ENCODE measurements at regions not wholly inside any gene's neighbourhood (a gene's known extent, or its start where the extent isn't known, plus 50 kb on each side); places are given as distances from the start of the nearest gene placed in this dataset.

DNA sequence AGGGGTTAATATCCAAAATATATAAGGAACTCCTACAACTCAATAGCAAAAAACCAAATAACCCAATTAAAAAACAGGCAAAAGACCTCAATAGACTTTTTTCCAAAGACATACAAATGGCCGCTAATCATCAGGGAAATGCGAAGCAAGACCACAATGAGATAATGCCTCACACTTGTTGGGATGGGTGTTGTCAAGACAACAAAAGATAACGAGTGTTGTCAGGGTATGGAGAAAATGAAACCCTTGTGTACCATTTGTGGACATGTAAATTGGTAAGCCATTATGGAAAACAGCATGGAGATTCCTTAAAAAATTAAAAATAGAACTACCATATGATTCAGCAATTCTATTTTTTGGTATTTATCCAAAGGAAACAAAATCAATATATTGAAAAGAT is 620.2 kb downstream of the ACTL7B start:
- Histone ChIP-seq H3K9me3 (no peaks in the 10 kb centered on the region), H3K4me3 (no peak overlapping the region), H3K36me3 (no peaks in the 10 kb centered on the region), H3K27me3 (no peaks in the 10 kb centered on the region), H3K27ac (no peak overlapping the region), H3K4me1 (no peaks in the 10 kb centered on the region)
- intact Hi-C loops (cut with DNase I) = no loop called here
- no peak for TF ChIP-seq POLR2AphosphoS5 (IDR thresholded peaks at IDR 0.05; ENCODE audit: insufficient read depth in 1 of 2, low read depth in 1 of 2)
- TF ChIP-seq, protein P1, sequence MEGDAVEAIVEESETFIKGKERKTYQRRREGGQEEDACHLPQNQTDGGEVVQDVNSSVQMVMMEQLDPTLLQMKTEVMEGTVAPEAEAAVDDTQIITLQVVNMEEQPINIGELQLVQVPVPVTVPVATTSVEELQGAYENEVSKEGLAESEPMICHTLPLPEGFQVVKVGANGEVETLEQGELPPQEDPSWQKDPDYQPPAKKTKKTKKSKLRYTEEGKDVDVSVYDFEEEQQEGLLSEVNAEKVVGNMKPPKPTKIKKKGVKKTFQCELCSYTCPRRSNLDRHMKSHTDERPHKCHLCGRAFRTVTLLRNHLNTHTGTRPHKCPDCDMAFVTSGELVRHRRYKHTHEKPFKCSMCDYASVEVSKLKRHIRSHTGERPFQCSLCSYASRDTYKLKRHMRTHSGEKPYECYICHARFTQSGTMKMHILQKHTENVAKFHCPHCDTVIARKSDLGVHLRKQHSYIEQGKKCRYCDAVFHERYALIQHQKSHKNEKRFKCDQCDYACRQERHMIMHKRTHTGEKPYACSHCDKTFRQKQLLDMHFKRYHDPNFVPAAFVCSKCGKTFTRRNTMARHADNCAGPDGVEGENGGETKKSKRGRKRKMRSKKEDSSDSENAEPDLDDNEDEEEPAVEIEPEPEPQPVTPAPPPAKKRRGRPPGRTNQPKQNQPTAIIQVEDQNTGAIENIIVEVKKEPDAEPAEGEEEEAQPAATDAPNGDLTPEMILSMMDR (IDR thresholded peaks at IDR 0.05) = no peak
- no peak for TF ChIP-seq POLR2A (IDR thresholded peaks at IDR 0.05)
- no peak for DNase-seq (ENCODE audit: extremely low spot score in 2 of 2)

DNA sequence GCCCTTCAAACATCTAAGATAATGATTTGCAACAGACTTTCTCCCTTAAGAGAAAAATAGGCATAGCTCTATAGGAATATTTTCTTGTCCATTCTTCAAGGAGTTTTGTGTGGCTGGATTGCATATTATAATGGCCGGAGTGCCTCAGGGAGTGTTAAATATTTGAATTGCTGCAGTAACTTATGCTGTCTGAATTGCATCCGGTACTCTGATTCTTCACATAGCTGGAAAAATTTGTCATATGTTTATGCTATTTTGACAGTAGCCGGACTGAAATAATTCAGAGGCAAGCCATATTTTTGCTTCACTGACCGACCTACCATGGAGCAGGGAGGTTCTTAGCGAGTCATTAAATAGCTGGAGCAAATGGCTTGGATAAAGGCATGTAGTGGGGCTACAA is 621.0 kb downstream of the ACTL7B start:
- H3K4me3 ChIP-seq = no peak overlapping the region
- no peaks in the 10 kb centered on the region for H3K36me3 ChIP-seq
- no peak overlapping the region for H3K27ac ChIP-seq
- intact Hi-C loops (cut with DNase I) = no loop called here
- TF ChIP-seq POLR2A (IDR thresholded peaks at IDR 0.05) = no peak
- no peak for TF ChIP-seq POLR2AphosphoS5 (IDR thresholded peaks at IDR 0.05; ENCODE audit: insufficient read depth in 1 of 2, low read depth in 1 of 2)
- TF ChIP-seq, protein P1 (IDR thresholded peaks at IDR 0.05) = no peak
- H3K9me3 ChIP-seq = no peaks in the 10 kb centered on the region
- H3K4me1 ChIP-seq = no peaks in the 10 kb centered on the region
- no peaks in the 10 kb centered on the region for H3K27me3 ChIP-seq
- DNase-seq (ENCODE audit: extremely low spot score in 2 of 2) = no peak

DNA sequence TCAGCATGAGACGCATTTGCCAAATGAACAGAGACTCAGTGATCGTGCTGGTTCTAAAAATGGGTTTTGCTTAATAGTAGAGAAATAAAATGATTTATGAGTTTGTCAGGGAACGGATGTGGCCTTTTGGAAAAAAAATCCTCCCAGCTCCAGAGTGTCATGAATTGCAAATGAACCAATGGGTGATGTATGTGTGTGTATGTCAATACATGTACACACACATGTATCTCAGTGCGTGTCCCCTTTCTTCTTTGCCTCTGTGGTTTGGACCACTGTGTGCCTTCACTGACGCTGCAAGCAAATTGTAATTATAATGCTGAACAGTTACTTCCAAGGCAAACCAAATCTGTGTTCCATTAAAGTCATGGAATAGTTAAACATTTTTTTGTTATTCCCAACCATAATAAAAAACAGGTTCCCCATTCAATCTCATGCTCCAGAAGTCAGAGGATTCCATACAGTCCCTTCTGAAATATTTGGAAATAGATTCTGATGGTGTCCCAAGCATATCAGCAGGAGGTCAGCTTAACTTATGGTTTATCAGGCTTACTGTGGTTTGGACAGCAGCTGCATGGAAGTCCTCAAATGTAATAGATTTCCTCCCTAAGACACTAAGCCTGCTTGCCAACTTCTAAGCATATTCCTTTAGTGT is 630.5 kb downstream of the ACTL7B start:
- H3K36me3 ChIP-seq = no peaks in the 10 kb centered on the region
- H3K4me1 ChIP-seq = peaks cover 5% of the 10 kb centered on the region
- intact Hi-C loops (cut with DNase I) = no loop called here
- H3K4me3 ChIP-seq = no peak overlapping the region
- no peaks in the 10 kb centered on the region for H3K27me3 ChIP-seq
- no peak for DNase-seq (ENCODE audit: extremely low spot score in 2 of 2)
- TF ChIP-seq, protein P1 (IDR thresholded peaks at IDR 0.05) = no peak
- TF ChIP-seq POLR2AphosphoS5 (IDR thresholded peaks at IDR 0.05; ENCODE audit: insufficient read depth in 1 of 2, low read depth in 1 of 2) (no peak), POLR2A (IDR thresholded peaks at IDR 0.05) (no peak)
- no peak overlapping the region for H3K27ac ChIP-seq
- H3K9me3 ChIP-seq = no peaks in the 10 kb centered on the region

DNA sequence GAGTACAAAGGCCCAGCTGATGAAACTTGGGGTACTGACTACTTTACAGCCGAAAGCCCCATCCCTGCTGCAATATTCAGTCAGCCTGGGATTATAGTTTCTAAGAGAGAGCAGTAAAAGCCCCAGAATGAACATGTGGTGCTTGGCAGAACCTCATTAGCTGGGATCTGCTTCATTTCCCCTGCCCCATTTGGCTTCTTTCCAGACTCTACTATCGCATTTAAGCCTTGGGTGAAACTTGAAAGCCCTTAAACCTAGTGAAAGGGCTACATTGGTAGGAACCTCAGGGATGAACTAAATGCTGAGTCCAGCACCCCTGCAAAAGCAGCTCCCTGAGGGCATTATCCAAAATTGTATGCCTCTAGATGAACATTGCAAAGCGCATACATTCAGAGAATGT is 631.1 kb downstream of the ACTL7B start:
- H3K36me3 ChIP-seq = no peaks in the 10 kb centered on the region
- TF ChIP-seq POLR2A (IDR thresholded peaks at IDR 0.05) = no peak
- TF ChIP-seq, protein P1 (IDR thresholded peaks at IDR 0.05) = no peak
- TF ChIP-seq POLR2AphosphoS5 (IDR thresholded peaks at IDR 0.05; ENCODE audit: insufficient read depth in 1 of 2, low read depth in 1 of 2) = no peak
- H3K9me3 ChIP-seq = no peaks in the 10 kb centered on the region
- no peaks in the 10 kb centered on the region for H3K27me3 ChIP-seq
- intact Hi-C loops (cut with DNase I) = no loop called here
- peaks cover 5% of the 10 kb centered on the region for H3K4me1 ChIP-seq
- H3K27ac ChIP-seq = no peak overlapping the region
- H3K4me3 ChIP-seq = no peak overlapping the region
- DNase-seq (ENCODE audit: extremely low spot score in 2 of 2) = no peak

DNA sequence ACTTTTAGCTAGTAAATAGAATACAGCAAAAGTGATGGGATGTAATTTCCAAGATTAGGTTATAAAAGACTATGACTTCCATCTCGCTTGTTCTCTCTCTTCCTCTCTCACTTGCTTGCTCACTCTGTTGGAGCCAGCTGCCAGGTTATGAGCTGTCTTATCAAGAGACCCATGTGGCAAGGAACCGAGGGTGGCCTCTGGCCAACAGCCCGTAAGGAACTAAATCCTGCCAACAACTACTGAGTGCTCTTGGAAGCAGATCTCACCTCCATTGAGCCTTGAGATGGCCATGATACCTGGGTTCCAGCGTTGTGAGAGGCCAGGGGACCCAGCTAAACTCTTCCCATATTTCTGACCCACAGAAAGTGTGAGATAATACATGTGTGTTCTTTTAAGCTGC is 636.1 kb downstream of the ACTL7B start:
- no peak overlapping the region for H3K4me3 ChIP-seq
- no peaks in the 10 kb centered on the region for H3K9me3 ChIP-seq
- peaks cover 4% of the 10 kb centered on the region for H3K4me1 ChIP-seq
- no peak for DNase-seq (ENCODE audit: extremely low spot score in 2 of 2)
- TF ChIP-seq, protein P1 (IDR thresholded peaks at IDR 0.05) = no peak
- TF ChIP-seq POLR2AphosphoS5 (IDR thresholded peaks at IDR 0.05; ENCODE audit: insufficient read depth in 1 of 2, low read depth in 1 of 2) = no peak
- TF ChIP-seq POLR2A (IDR thresholded peaks at IDR 0.05) = no peak
- no peak overlapping the region for H3K27ac ChIP-seq
- intact Hi-C loops (cut with DNase I) = no loop called here
- H3K36me3 ChIP-seq = no peaks in the 10 kb centered on the region
- H3K27me3 ChIP-seq = no peaks in the 10 kb centered on the region

Data from vagina (tissue), 2 donors.